ENCODE measurements at regions not wholly inside any gene's neighbourhood (a gene's known extent, or its start where the extent isn't known, plus 50 kb on each side); places are given as distances from the start of the nearest gene placed in this dataset.

DNA sequence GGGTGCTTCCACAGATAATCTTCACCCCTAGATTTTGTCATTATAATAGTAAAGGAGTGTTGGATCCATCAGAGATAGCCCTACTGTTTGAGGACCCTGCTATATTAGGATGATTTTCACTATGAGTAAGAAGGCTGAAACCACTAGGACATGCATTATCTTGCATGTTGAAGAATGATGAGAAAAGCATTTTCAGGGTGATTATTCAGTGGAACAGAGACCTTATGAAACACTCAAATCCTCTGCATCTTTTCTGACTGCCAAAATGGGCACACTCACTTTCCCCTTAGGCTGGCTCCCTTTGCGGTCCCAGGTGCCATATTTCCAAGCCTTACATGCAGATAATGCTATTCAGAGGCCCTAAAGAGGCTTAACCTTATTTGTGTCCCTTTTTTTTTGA lies 296.9 kb downstream of the RND3 start:
- TF ChIP-seq, protein P1, sequence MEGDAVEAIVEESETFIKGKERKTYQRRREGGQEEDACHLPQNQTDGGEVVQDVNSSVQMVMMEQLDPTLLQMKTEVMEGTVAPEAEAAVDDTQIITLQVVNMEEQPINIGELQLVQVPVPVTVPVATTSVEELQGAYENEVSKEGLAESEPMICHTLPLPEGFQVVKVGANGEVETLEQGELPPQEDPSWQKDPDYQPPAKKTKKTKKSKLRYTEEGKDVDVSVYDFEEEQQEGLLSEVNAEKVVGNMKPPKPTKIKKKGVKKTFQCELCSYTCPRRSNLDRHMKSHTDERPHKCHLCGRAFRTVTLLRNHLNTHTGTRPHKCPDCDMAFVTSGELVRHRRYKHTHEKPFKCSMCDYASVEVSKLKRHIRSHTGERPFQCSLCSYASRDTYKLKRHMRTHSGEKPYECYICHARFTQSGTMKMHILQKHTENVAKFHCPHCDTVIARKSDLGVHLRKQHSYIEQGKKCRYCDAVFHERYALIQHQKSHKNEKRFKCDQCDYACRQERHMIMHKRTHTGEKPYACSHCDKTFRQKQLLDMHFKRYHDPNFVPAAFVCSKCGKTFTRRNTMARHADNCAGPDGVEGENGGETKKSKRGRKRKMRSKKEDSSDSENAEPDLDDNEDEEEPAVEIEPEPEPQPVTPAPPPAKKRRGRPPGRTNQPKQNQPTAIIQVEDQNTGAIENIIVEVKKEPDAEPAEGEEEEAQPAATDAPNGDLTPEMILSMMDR (IDR thresholded peaks at IDR 0.05; ENCODE audit: low read depth, low read length) = no peak
- TF ChIP-seq EZH2phosphoT487 (IDR thresholded peaks at IDR 0.05; ENCODE audit: low read depth) = no peak
